PC-3 (cell line): ENCODE measurements at regions not wholly inside any gene's neighbourhood (a gene's known extent, or its start where the extent isn't known, plus 50 kb on each side); places are given as distances from the start of the nearest gene placed in this dataset.

Experiments
- EZH2 ChIP-seq: fragments of 300-600 bp; sonication (generic); IDR thresholded peaks from one replicate; pipeline ENCODE4 v1.6.1; 2017; ENCODE audit warnings: antibody characterized with exemption, mild to moderate bottlenecking, low read length; ENCODE audit not compliant: unreplicated experiment
- EZH2phosphoT487 ChIP-seq: fragments of 300-600 bp; sonication (generic); IDR thresholded peaks from 2 replicates; pipeline ENCODE4 v1.6.1; 2018; ENCODE audit warnings: mild to moderate bottlenecking, antibody characterized with exemption, low read length, borderline replicate concordance
- TF ChIP-seq, protein P1 (sequence below): fragments of 300-600 bp; sonication (generic); conservative IDR thresholded peaks from 2 replicates; pipeline ENCODE4 v1.5.1; 2017; ENCODE audit warnings: antibody characterized with exemption, low read depth, mild to moderate bottlenecking, low read length

DNA sequence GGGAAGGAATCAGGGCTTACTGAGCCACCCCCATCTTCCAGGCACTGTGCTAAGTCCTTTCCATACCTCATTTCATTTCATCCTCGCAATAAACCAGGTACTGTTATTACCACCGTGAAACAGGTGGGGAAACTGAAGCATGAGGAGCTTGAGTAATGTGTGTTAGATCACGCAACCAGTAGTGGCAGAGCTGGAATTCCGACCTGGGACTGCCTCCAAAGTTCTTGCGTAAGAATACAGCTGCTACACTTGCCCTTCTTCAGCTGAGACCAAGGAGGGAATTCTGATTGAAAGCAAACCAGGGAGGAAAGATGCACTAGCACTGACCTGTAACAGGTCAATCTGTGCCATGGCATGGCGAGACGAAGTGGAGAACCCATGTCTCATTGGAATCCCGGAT lies 113.4 kb upstream of the MSX2 start:
- TF ChIP-seq, protein P1, sequence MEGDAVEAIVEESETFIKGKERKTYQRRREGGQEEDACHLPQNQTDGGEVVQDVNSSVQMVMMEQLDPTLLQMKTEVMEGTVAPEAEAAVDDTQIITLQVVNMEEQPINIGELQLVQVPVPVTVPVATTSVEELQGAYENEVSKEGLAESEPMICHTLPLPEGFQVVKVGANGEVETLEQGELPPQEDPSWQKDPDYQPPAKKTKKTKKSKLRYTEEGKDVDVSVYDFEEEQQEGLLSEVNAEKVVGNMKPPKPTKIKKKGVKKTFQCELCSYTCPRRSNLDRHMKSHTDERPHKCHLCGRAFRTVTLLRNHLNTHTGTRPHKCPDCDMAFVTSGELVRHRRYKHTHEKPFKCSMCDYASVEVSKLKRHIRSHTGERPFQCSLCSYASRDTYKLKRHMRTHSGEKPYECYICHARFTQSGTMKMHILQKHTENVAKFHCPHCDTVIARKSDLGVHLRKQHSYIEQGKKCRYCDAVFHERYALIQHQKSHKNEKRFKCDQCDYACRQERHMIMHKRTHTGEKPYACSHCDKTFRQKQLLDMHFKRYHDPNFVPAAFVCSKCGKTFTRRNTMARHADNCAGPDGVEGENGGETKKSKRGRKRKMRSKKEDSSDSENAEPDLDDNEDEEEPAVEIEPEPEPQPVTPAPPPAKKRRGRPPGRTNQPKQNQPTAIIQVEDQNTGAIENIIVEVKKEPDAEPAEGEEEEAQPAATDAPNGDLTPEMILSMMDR, result no peak
- no peak for TF ChIP-seq EZH2phosphoT487
- no peak for TF ChIP-seq EZH2
